HL-60/S4 (cell line): ENCODE measurements at regions not wholly inside any gene's neighbourhood (a gene's known extent, or its start where the extent isn't known, plus 50 kb on each side); places are given as distances from the start of the nearest gene placed in this dataset.

Experiments used
- in situ Hi-C: fragments of 300-500 bp; cut with MboI; formaldehyde crosslinking; loops from 2 replicates; pipeline ENCODE4 v1.14.3; 2022; ENCODE audit warnings: low sequenced_read_pairs

DNA sequence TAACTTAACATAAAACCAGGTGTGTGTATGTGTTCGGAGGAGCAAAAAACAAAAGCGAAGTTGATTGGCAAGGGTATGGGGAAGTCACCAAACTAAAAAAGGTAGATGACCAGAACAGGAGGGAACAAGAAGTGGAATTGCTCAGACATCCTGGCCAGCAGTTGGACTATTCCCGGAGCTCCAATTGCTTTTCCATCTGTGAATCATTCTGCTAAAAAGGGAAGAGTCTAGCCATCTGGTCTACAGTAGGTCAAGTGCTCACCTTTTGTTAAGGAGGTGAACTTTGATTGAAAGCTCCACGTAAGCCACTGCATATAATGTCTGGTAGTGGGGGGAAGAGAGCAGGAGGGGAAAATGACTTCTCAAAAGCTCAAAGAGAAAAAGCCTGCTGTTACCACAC is 50.0 kb upstream of the BET1 start:
- in situ Hi-C loops = no loop called here

DNA sequence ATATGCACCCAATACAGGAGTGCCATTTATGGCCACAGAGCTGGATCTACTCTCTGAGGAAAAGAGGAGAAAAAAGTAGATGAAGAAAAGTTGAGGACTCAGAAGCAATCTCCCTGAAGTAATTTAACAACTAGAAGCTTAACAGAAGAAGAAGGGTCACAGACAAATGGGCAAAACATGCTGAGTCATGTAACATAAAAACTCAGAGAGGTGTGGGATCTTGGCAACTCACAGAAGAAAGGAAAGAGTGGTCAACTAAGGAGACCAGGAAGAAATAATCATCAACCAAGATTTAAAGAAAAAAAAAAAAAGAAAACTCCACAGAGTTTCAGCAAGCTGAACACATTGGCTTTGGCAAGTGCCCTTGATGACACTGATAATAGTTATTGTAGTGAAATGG is 51.8 kb upstream of the BET1 start:
- in situ Hi-C loops = no loop called here

DNA sequence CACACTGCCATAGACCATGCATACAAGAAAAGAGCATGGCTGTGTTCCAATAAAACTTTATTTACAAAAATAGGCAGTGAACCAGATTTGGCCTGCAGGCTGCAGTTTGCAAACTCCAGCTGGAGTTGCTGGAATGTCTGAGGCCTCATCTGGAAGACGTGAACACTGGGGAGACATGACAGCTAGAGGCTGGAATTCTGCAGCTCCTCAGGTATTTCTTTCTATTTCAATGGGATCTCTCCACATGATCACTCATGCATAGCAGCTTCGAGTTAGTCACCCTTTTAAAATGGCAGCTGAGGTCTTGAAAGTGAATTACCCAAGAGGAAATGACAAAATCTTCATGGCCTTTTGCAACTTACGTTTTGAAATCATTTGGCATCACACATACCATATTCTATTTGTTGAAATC is 52.6 kb upstream of the BET1 start:
- in situ Hi-C loops = no loop called here

DNA sequence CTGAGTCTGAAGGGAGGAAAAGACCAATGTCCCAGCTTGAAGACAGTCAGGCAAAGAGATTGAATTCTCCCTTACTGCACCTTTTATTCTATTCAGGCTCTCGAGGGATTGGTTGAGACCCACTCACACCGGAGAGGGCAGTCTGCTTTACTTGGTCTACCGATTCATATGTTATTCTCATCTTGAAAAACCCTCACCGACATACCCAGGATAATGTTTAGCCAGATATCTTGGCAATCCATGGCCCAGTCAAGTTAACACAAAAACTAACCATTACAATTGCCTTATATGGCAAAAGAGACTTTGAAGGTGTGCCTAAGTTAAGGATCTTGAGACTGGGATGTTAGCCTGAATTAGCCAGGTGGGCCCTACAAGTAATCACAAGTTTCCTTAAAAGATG is 53.8 kb upstream of the BET1 start:
- in situ Hi-C loops = no loop called here

DNA sequence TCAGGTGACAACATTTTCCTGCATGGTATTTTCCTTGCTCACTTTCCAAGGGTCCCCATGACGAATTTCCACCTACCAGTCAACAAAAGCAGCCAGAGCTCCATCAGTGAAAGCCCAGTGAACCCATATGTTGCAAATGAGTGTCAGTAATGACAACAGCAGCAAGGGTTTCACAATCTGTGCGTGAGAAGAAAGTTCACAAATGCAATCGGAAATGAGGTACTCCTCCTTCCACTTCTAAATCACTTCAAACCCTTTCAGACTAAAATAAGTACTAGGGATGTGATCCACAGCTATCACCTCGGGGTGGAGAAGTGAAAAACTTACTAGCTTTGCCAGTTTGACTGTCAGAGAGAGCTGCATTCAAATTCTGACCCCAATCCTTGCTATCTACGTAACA is 55.6 kb upstream of the BET1 start:
- in situ Hi-C loops = no loop called here

DNA sequence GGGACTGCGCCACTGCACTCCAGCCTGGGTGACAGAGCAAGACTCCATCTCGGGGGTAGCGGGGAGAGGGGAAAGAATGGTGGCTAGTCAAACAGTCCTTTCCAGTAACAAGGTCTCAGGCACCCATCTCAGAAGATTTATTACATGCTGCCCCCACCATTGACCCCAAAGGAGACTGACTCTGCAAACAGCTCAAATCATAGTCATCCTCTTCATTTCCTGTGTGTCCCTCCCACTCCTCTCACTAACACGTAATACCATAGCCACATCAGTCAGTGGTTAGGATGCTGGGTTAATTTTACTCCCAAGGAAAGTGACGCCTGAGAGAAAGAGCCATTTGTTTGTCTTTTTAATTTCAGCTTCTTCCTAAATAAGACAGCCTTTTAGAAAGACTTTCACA is 56.6 kb upstream of the BET1 start:
- in situ Hi-C loops = no loop called here

DNA sequence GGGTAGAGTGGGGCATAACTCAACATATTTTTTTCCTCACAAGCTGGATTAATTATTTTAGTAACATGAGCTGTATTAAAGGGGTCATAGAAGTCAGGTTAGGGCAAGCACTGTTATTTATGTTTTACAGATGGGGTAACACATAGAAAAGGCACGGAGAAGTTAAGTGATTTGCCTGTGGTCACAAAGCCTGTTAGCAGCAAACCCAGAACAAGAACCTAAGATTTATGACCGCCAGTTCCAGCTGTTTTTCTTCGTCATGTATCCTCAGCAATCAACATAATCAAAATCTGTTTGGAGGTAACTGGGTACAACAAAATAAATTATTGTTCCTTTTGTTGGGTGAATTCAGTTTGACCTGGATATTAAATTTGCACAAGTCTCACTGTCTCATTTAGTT is 57.2 kb upstream of the BET1 start:
- in situ Hi-C loops = no loop called here

DNA sequence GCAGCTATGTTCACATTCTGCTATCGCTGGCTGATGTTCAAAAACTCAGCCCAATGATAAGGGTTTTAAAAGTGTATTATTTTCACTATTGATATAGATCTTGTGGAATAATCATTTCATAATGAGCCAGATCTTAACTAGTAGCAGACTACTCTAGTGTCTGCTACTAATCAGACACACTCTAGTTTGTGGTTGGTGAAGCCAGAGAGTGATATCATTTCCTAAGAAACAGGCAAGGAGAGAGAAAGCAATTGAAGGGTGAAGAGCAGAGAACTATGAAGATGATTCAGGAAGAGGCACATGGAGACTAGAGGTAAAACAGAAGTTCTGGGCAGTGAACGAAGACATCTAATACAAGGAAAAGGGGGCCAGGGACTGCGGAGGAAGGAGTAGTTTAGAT is 58.2 kb upstream of the BET1 start:
- in situ Hi-C loops = no loop called here

DNA sequence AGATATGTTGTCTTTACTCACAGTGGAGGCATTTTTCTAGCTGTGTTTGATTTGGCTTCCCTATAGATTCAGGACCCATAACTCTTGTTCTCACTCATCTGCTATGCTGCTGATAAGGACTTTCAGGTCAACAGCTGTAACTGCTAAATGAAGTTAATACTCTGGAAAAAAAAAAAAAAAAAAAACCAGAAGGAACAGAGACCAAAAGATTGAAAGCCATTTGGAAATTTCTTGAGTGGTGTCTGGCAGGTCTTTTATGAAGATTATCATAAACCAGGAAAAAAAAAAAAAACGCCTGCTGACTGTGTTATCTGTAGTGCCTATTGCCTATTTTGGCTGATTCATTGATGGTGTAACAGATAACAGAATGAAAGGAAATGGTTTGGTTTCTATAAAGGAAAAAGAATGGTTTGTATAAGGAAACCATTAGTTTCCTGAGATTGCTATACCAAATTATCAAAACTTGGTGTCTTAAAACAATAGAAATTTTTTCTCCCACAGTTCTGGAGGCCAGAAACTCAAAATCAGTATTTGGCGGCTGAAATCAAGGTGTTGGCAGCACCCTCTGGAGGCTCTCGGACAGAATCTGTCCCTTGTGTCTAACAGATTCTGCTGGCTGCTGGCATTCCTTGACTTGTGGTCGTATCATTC is 60.5 kb upstream of the BET1 start:
- in situ Hi-C loops = no loop called here

DNA sequence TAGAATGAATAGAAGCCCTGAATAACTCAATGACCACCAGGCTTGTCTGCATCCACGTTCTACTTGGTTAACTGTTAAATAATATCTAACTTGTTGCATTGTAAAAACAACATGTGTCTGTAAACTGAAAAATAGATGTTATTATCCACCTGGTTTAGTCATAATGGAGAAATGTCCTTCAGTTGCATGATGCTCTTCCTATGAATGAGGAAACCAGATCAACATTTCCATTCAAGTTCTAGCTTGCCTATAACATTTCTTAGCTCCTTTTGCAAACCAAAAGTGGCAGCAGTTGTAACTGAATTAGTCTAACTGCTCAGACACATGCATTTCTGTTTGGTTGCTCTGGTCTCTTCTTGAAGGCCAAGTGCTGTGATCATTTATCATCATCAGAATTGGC is 62.9 kb upstream of the BET1 start:
- in situ Hi-C loops = no loop called here

DNA sequence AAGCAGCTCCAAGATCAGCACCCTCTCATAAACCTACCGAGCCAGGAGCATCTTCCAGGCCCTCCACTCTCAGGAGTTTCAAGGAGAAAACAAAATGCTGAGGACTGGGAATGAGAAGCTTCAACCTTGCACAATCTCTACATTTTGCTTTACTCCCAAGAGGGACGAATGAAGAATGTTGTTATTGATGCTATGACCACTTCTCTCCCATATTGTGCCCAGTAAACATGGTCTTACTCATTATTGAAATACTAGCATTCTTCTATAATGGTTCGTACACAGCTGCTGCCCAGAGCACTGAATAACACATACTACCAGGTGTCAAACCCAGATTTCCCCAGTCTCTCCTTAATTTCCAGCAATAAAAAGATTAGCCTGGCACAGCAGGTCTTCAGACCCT is 63.4 kb upstream of the BET1 start:
- in situ Hi-C loops = no loop called here

DNA sequence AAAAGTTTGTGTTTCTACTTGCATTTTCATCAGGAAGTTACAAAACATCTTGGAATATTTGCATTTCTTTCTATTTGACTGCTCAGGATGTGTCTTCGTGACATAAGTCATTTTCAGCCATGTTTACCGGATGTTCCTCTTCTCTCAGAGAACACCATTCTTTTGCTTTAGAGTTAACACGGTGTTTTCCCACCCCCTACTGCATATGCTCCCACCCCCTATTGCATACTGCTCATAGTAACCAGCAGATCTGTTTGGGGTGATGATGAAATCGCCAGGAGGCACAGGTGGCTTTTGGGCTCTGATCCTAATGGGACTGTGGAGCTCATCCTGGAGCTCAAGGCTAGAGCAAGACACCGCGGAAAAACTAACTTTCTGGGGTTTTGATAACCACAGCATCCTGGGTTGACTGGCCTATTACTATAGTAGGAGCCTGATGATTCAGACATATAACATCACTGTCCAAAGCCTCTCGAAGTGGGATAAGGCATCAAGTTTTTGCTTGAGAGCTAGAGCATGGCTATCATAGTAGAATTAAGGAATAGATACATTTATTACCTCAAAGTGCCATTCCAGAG is 65.1 kb upstream of the BET1 start:
- in situ Hi-C loops = no loop called here

DNA sequence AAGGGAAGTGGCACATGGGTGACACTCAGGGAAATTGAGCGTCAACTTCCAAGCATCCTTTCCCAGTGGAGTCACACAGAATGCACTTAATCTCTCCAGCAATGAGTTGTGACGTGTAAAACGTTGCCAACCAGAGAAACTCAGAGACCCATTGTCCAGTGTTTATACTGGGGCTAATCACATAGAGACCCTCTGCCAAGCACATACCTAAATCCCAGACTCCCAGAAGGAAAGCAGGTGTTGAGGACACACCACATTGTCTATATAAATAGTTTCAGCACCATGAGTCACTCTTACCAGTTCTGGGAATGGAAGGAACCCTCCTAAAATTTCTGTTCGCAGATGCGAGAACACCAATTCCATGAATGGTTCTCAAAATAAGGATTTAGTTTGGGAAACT is 76.4 kb upstream of the BET1 start:
- in situ Hi-C loops = loop anchor here (25.0 kb wide), 1 partner anchor 168 kb away; the partner anchor contains the start of genes GNG11 and GNGT1

DNA sequence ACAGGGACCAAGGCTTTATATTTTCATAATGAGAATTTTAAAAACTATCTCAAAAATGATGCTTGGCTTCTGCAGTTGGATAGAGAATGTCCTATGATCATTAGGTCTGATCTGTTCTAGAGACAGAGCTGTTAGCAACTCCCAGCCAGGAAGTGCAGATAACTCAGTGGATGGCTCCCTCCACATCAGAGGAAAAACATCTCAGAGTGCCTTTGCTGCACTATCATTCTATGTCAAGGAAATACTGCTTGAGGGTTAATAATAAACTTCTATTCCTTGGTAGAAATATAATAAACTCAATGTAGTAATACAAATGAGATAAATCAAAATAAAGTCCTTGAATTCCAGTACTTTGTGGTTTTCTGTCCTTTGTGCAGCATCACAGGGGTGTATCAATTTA is 78.0 kb upstream of the BET1 start:
- in situ Hi-C loops = loop anchor here (25.0 kb wide), 1 partner anchor 170 kb away; the partner anchor contains the start of genes GNG11 and GNGT1

DNA sequence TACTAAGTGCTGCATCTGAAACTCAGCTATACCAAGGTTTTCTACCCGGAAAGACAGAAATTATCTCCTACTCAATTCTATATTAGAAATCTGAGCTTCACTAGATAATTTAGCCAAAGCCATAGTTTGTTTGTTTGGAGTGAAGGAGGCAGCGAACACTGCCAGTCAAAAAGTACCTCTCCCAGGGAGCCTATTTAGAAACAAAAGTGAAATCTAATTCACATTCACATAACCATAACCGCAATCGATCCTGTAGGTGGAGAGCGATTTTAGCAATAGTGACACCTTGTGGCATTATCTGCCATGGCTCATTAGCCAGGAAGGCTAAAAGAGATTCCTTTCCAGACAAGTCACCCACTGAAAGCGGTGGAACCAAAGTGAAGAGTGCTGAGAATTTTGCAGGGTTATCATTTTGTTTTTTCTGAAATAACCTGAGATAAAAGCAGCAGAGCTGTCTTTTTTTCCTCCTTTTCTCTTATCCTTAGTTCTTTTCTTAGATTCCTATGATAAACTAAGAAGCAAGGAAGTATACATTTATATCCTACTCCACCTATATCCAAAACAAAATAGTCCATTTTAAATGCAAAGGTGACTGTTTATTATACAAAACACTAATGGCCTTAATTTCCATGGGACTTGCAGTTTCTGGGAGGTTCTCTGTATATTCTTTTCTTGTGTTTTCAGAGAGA is 83.7 kb upstream of the BET1 start:
- in situ Hi-C loops = loop anchor here (25.0 kb wide), 1 partner anchor 176 kb away; the partner anchor contains the start of genes GNG11 and GNGT1

DNA sequence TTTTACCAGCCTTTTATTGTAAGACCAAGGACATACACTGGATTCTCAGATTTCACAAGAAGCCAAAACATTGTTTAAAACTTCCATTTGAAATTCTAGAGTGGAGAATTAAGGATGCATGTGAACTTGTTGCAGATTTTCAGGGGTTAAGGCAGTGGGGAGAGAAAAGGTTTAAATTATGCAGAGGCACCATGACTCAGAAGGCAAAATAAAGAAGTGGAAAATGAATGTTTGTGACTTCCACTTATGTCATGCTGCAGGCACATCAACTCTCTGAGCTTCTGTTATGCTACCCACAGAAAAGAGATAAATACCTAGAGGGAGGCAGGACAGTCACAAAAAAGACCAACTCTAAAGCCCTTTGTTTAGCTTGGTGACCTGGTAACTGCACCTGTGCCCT is 84.4 kb upstream of the BET1 start:
- in situ Hi-C loops = loop anchor here (25.0 kb wide), 1 partner anchor 176 kb away; the partner anchor contains the start of genes GNG11 and GNGT1

DNA sequence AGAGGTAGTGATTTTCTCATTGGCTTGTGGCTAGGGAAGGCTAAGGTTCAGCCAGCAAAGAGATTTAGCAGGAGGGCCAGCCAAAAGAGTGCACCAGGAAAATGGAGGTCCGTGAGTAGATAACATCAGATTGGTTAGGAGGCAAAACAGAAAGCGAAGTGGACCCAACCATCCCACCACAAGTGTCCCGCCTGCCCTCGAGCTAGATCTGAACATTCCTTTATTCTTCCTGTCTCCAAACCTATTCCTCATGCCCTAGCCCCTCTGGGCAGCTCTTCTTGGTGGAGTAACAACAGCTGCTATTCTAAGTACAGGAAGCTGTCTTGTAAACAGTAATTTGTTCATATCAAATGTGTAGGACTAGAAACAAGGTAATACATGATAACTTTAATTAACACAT is 85.7 kb upstream of the BET1 start:
- in situ Hi-C loops = loop anchor here (25.0 kb wide), 1 partner anchor 178 kb away; the partner anchor contains the start of genes GNG11 and GNGT1

DNA sequence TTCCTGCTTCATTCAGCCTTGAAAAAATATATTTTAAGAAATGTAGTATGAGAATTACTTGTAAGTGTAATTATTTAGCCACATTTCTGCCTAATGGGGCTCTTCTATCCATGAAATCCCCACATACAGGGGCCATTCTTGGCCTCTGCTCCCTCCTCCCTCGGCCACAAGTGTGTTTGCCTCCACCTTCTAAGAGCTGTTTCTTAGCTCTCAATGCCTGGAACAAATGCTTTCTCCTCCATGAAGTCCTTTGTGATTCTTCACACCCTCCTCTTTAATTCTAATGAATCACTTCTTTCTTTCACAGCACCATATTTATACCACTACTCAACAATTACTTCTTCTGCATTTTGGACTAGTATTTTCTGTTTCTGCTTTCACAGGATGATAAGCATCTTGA is 88.8 kb upstream of the BET1 start:
- in situ Hi-C loops = loop anchor here (25.0 kb wide), 1 partner anchor 181 kb away; the partner anchor contains the start of genes GNG11 and GNGT1

DNA sequence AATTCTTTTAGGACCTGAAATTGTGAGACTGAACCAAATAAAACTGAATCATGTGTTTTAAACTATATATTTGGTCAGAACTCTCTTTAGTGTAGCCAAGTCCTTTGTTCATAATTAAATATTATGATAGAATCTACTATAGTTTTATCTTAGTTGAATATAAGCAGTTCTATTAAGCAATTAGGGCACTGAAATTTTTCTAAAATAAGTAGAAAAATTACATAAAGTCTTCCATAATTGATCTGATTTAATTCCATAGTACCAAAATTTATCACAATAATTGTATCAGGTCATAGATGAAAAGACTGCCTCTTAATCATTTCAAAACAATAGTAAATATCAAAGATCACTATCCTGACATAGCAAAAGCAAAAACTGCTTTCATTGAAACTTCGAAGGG is 90.1 kb upstream of the BET1 start:
- in situ Hi-C loops = loop anchor here (25.0 kb wide), 1 partner anchor 182 kb away; the partner anchor contains the start of genes GNG11 and GNGT1

DNA sequence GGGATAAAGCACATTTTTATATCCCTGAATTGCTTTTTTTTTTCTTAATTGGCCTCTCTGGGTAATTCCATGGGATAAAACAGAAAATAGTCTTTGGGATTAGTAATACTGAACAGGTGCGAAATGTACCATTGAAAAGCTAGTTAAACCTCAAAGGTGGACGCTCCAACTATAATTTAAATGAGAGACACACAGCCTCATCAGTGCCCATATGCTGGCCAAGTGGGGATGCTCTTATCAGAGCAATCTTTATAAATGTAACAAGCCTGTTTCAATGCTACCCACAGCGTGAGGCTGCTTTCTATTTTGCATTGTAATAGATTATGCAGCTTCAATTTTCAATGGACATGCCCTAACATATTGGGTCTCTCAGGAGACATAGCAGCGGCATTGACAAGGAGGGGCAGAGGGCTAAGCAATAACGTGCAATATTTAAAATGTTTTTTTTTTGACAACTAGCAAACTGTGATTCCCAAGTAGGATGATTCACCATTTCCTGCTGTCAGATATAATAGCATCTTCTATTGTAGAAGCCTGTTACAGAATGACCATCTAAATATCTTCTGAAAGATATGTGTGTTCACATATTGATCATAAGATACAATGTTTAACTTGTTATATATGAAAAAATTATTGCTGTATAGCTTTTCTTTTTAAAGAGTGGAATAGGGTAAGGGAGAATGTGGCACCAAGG is 91.3 kb upstream of the BET1 start:
- in situ Hi-C loops = loop anchor here (25.0 kb wide), 1 partner anchor 183 kb away; the partner anchor contains the start of genes GNG11 and GNGT1

DNA sequence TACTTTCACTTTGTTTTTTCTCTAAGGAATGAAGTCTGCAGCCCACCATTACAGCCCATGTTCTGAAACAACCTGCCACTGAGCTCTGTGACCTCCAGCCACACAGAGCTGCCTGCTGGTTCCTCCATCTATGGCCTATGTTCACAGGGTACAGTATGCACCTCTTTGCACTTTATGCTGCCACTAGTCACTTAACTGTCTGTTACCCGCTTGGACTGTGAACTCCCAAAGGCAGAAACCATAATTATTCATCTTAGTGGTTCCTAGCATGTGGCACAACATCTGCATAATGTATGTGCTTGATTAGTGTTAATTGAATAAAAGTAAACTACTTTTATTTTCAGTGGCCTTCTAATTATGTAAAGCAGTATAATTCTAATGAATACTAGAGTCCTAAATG is 95.5 kb upstream of the BET1 start:
- in situ Hi-C loops = loop anchor here (25.0 kb wide), 1 partner anchor 187 kb away; the partner anchor contains the start of genes GNG11 and GNGT1
